Mucosa of descending colon (tissue), 3 donors: ENCODE measurements at regions not wholly inside any gene's neighbourhood (a gene's known extent, or its start where the extent isn't known, plus 50 kb on each side); places are given as distances from the start of the nearest gene placed in this dataset.

ENCODE experiments used
- ATAC-seq: fragments of 200-7000 bp; cut with Tn5 transposase; one replicate; pipeline ENCODE4 v1.9.1; 2020; ENCODE audit warnings: mild to moderate bottlenecking, moderate library complexity
- DNase-seq, 3 donors: peaks; one replicate each; pipeline ENCODE4 v3.0.0-alpha.2; 2020
- H3K36me3 ChIP-seq: fragments of 200-600 bp; one replicate; pipeline ENCODE4 v1.8.0; 2021; ENCODE audit warnings: low read depth, mild to moderate bottlenecking
- H3K4me1 ChIP-seq: fragments of 200-600 bp; one replicate; pipeline ENCODE4 v1.8.0; 2021; ENCODE audit warnings: low read depth, mild to moderate bottlenecking
- H3K4me3 ChIP-seq: fragments of 200-600 bp; one replicate; pipeline ENCODE4 v1.8.0; 2021; ENCODE audit warnings: mild to moderate bottlenecking
- H3K9me3 ChIP-seq: fragments of 200-600 bp; one replicate; pipeline ENCODE4 v1.8.0; 2021; ENCODE audit warnings: mild to moderate bottlenecking
- intact Hi-C, 2 donors: fragments of 100-400 bp; cut with DNase I in 1 of 2; cut with micrococcal nuclease in 1 of 2; formaldehyde crosslinking; loops; one replicate each; pipeline versions ENCODE4 v1.11.0 to v1.11.1; 2022; cut with DNase I, micrococcal nuclease
- TF ChIP-seq, protein P1 (sequence below): fragments of 200-600 bp; IDR thresholded peaks from one replicate; pipeline ENCODE4 v1.8.0; 2022; ENCODE audit warnings: antibody characterized with exemption, mild to moderate bottlenecking
- donor health status: DM: no; HTN: no; CAD: no; lungs with moderate emphysema.
- donor health status: DM: no; HTN: no; CAD: no.
- donor health status: DM: no; HTN: yes; CAD: no.

DNA sequence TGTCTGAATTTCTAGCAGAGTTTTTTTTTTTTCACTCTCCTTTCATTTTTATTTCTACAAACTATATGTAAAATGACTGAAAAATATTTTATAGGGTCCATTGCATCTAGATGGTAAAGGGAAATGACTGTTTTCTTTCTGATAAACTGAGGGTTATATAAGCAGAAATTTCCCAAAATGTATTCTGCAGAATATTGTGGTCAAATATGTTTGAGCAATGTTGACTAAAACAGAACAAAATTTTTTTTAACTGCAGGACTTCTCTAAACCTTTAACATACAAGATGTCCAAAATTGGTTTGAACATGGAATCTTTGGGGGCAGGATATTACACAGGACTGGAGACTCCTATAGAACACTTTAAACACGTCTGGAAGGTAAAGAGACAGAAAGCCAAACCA lies 190.5 kb downstream of the TOMM20 start:
- intact Hi-C loops, result no loop called here
- H3K36me3 ChIP-seq, result no peaks in the 10 kb centered on the region
- TF ChIP-seq, protein P1, sequence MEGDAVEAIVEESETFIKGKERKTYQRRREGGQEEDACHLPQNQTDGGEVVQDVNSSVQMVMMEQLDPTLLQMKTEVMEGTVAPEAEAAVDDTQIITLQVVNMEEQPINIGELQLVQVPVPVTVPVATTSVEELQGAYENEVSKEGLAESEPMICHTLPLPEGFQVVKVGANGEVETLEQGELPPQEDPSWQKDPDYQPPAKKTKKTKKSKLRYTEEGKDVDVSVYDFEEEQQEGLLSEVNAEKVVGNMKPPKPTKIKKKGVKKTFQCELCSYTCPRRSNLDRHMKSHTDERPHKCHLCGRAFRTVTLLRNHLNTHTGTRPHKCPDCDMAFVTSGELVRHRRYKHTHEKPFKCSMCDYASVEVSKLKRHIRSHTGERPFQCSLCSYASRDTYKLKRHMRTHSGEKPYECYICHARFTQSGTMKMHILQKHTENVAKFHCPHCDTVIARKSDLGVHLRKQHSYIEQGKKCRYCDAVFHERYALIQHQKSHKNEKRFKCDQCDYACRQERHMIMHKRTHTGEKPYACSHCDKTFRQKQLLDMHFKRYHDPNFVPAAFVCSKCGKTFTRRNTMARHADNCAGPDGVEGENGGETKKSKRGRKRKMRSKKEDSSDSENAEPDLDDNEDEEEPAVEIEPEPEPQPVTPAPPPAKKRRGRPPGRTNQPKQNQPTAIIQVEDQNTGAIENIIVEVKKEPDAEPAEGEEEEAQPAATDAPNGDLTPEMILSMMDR, result no peak
- no peak for ATAC-seq
- H3K4me3 ChIP-seq, result no peak overlapping the region
- no peaks in the 10 kb centered on the region for H3K4me1 ChIP-seq
- no peak for DNase-seq
- H3K9me3 ChIP-seq, result no peaks in the 10 kb centered on the region

DNA sequence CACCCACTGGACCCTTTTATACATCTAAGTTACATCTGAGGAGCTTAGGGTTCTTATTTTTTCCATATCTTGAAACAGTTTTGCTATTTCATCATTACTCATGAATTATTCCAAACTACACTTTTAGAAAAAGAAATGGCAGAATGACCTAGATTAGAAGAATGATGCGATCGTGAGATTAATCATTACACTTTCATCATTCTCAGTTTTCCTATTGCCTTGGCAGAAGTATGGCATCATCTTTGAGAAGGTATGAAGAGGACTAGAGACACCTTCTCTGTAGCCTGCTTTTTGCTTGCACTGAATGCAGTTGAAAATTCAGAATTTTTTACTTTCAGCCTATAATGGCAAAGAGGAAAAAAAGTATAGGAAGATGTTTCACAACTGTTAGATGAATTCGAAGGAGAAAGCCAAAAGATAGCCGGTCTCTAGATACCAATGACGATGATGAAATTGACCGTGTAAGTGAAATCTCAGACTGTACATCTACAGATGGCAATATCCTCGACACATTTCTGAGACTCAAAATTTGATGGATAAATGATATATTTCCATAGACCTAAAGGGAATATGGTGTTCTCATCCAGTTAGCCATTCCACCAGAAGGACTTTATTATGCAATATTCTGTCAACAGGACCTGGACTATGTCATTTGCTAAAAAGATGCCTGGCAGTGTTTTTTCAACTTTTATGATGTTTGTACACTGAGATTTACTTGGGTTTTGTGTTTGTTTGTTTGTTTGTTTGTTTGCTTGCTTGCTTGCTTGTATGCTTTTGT lies 191.8 kb downstream of the TOMM20 start:
- DNase-seq (no peak), ATAC-seq (no peak)
- no peaks in the 10 kb centered on the region for H3K36me3 ChIP-seq
- intact Hi-C loops, result no loop called here
- H3K4me3 ChIP-seq, result no peak overlapping the region
- TF ChIP-seq, protein P1, result no peak
- H3K9me3 ChIP-seq, result no peaks in the 10 kb centered on the region
- no peaks in the 10 kb centered on the region for H3K4me1 ChIP-seq

DNA sequence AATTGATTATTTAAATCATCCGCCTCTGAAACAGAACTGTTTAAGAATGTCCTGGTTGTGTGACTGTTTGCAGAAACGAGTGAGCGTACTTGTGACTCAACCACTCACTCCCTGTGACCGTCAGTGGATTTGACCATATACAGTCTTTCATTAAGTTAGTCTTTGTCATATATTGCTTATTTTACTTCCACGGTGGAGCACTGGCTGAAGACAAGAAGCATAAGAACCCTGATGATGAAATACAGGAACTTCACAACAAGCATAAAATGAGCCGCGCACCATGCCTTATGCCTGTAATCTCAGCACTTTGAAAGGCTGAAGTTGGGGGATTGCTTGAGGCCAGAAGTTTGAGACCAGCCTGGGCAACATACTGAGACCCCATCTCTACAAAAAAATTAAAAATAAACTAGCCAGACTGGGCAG lies 194.0 kb downstream of the TOMM20 start:
- ATAC-seq (peak; percentile 15), DNase-seq (no peak)
- Histone ChIP-seq H3K9me3 (no peaks in the 10 kb centered on the region), H3K4me3 (no peak overlapping the region), H3K36me3 (no peaks in the 10 kb centered on the region), H3K4me1 (no peaks in the 10 kb centered on the region)
- intact Hi-C loops, result no loop called here
- TF ChIP-seq, protein P1, result no peak

DNA sequence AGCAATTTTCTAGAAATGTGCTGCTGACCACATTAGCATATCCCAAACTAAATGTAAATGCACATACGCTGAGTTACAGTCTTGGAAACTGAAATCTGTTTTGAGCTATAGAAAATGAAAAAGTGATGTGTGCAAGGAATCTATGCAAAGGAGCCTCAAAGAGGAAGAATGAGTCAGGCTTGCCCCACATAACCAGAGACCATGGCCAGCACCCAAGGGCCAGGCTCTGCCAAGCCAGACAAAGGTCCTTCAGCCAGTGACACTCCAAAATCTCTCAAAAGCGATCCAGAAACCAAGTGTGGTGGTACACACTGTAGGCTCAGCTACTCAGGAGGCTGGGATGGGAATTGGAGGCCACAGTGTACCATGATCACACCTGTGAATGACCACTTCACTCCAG lies 195.2 kb downstream of the TOMM20 start:
- H3K9me3 ChIP-seq, result no peaks in the 10 kb centered on the region
- ATAC-seq, result peak; percentile 71
- H3K4me3 ChIP-seq, result no peak overlapping the region
- no peak for DNase-seq
- TF ChIP-seq, protein P1, result no peak
- no peaks in the 10 kb centered on the region for H3K36me3 ChIP-seq
- intact Hi-C loops, result no loop called here
- no peaks in the 10 kb centered on the region for H3K4me1 ChIP-seq

DNA sequence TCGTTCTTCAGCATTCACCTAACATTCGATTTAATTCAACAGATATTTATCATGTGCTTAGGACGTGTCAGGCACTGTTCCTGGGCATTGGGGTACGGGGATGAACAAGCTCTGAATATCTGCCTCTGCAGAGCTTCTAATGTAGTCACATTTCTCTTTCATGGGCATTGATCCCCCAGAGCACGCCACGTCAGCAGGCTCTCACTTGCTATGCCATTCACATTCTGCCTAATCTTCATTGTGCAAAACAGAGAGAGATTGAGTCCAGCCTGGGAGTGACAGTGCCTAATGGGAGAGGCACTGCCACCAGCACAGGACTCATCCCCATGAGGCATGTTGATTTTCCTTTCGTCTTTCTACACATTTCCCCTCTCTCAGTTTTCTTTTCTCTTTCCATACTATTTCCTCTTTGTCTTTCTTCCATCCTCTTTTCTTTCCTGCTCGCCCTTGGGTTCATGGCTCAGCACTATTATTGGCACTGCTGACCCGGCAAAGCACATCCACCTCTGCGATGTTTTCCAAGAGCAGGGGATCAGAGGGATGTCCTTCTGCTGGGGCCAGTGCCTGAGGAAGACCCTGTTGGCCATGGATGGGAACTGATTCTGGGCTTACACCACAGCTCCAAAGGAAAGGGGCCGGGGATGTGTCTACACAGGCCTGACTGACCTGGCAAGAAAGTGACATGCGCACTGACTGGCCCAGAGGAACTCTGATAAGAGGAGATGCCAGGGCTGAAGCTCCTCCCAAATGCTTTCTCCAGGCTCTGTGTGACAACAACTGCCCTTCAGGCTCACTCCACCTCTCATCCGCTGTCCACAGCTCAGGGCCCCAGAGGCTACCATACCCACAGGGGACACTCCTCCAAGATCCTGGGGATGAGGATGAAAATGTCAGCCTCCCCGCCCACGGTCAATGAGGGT lies 195.9 kb downstream of the TOMM20 start:
- TF ChIP-seq, protein P1, result no peak
- no peak for DNase-seq
- Histone ChIP-seq H3K4me1 (no peaks in the 10 kb centered on the region), H3K9me3 (no peaks in the 10 kb centered on the region), H3K4me3 (no peak overlapping the region), H3K36me3 (no peaks in the 10 kb centered on the region)
- intact Hi-C loops, result no loop called here
- ATAC-seq, result peak; percentile 30
